WTC11 (cell line): ENCODE measurements at regions not wholly inside any gene's neighbourhood (a gene's known extent, or its start where the extent isn't known, plus 50 kb on each side); places are given as distances from the start of the nearest gene placed in this dataset.
"Not testable (repeated sequence)": the region's sequence is repeated elsewhere in the genome, so short reads cannot be mapped to it uniquely, and the experiment has no call there.

Experiments
- ATAC-seq: fragments of 200-7000 bp; cut with Tn5 transposase; 2 replicates; pipeline ENCODE4 v1.10.0; 2021; ENCODE audit warnings: mild to moderate bottlenecking, moderate library complexity
- CTCF ChIA-PET: fragments of 300-600 bp; sonication (Branson Sonifier 250); formaldehyde crosslinking; loops from one replicate; lab custom pipeline; 2021; ENCODE audit warnings: antibody characterized with exemption; lab: Charles Lee
- POLR2A ChIA-PET: fragments of 350-600 bp; sonication (Branson Sonifier 250); formaldehyde crosslinking; loops from one replicate; lab custom pipeline; 2021; ENCODE audit warnings: antibody characterized with exemption; lab: Charles Lee
- DNase-seq: peaks from one replicate; pipeline ENCODE4 v3.0.0; 2021; ENCODE audit warnings: low spot score
- H3K27ac Mint-ChIP-seq: 2 replicates; pipeline ENCODE4 v1.8.0; 2021; ENCODE audit warnings: mixed read lengths
- H3K27me3 Mint-ChIP-seq: 2 replicates; pipeline ENCODE4 v1.8.0; 2021; ENCODE audit warnings: low read depth, mild to moderate bottlenecking, moderate library complexity, mixed read lengths
- H3K36me3 Mint-ChIP-seq: 2 replicates; pipeline ENCODE4 v1.8.0; 2021; ENCODE audit warnings: mixed read lengths
- H3K4me1 Mint-ChIP-seq: 2 replicates; pipeline ENCODE4 v1.8.0; 2022; ENCODE audit warnings: mixed read lengths
- H3K4me3 Mint-ChIP-seq: 2 replicates; pipeline ENCODE4 v1.8.0; 2021; ENCODE audit warnings: mild to moderate bottlenecking, moderate library complexity, mixed read lengths
- H3K9me3 Mint-ChIP-seq: 2 replicates; pipeline ENCODE4 v1.8.0; 2021; ENCODE audit warnings: mixed read lengths
- AFF4 ChIP-seq: sonication (generic); formaldehyde crosslinking; IDR thresholded peaks from 2 replicates; pipeline ENCODE4 v1.8.1; 2023; ENCODE audit warnings: mild to moderate bottlenecking, missing genetic modification reagents, borderline replicate concordance
- AR ChIP-seq: fragments of 250-450 bp; sonication (Bioruptor Pico); IDR thresholded peaks from 2 replicates; pipeline ENCODE4 v1.9.0; 2021; ENCODE audit warnings: mild to moderate bottlenecking
- CTCF ChIP-seq: fragments of 200-600 bp; IDR thresholded peaks from 2 replicates; pipeline ENCODE4 v1.8.0; 2022; ENCODE audit warnings: antibody characterized with exemption
- ESRRA ChIP-seq: sonication (generic); formaldehyde crosslinking; IDR thresholded peaks from 2 replicates; pipeline ENCODE4 v1.8.1; 2022; ENCODE audit warnings: mild to moderate bottlenecking, missing genetic modification reagents, borderline replicate concordance
- FOXJ3 ChIP-seq: sonication (generic); formaldehyde crosslinking; IDR thresholded peaks from 2 replicates; pipeline ENCODE4 v1.9.0; 2021; ENCODE audit warnings: missing genetic modification reagents, mild to moderate bottlenecking, borderline replicate concordance
- GRHL2 ChIP-seq: fragments of 250-450 bp; sonication (Bioruptor Pico); IDR thresholded peaks from 2 replicates; pipeline ENCODE4 v1.8.0; 2022; ENCODE audit warnings: mild to moderate bottlenecking, moderate library complexity; ENCODE audit not compliant: insufficient replicate concordance, severe bottlenecking
- TEAD4 ChIP-seq: sonication (generic); formaldehyde crosslinking; IDR thresholded peaks from 2 replicates; pipeline ENCODE4 v1.8.0; 2022; ENCODE audit warnings: mild to moderate bottlenecking, missing genetic modification reagents
- ZNF121 ChIP-seq: sonication (generic); formaldehyde crosslinking; IDR thresholded peaks from 2 replicates; pipeline ENCODE4 v1.8.0; 2023; ENCODE audit warnings: missing genetic modification reagents
- ZNF219 ChIP-seq: sonication (generic); formaldehyde crosslinking; IDR thresholded peaks from 2 replicates; pipeline ENCODE4 v1.8.0; 2023; ENCODE audit warnings: missing genetic modification reagents, mild to moderate bottlenecking, borderline replicate concordance
- ZNF317 ChIP-seq: sonication (generic); formaldehyde crosslinking; IDR thresholded peaks from 2 replicates; pipeline ENCODE4 v1.8.1; 2023; ENCODE audit warnings: low read depth, mild to moderate bottlenecking, moderate library complexity, missing genetic modification reagents, borderline replicate concordance
- TF ChIP-seq, protein P1 (sequence below): sonication (generic); formaldehyde crosslinking; IDR thresholded peaks from 2 replicates; pipeline ENCODE4 v1.8.1; 2023; ENCODE audit warnings: mild to moderate bottlenecking, missing genetic modification reagents
- TF ChIP-seq, protein P2 (sequence below): sonication (generic); formaldehyde crosslinking; IDR thresholded peaks from 2 replicates; pipeline ENCODE4 v1.8.0; 2022; ENCODE audit warnings: missing genetic modification reagents

DNA sequence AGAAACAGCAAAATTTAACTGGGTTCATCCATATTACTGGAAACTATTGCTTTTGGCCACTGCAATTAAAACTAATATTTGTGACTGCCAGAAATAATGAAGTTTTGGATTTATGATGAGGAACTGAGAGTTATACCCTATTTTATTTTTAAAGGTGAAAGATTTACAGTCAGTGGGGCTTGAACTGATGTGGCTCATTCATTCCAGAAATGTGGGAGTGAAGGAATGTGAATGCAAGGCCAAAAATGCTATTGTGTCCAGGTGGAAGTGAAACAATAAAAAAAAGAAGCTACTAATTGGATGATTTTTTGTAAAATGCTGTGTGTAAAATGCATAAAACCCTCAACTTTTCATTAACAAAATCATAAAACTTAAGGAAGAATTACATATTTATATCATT, 491.9 kb downstream of the COL12A1 start:
- no peak overlapping the region for H3K27ac Mint-ChIP-seq
- ChIA-PET CTCF (no interaction called here), POLR2A (no interaction called here)
- TF ChIP-seq ESRRA (no peak), GRHL2 (no peak), AFF4 (CRISPR knock-in tag) (no peak), ZNF219 (CRISPR knock-in tag) (no peak), CTCF (no peak), TEAD4 (CRISPR knock-in tag) (no peak), AR (CRISPR knock-in tag) (no peak)
- TF ChIP-seq, protein P1, sequence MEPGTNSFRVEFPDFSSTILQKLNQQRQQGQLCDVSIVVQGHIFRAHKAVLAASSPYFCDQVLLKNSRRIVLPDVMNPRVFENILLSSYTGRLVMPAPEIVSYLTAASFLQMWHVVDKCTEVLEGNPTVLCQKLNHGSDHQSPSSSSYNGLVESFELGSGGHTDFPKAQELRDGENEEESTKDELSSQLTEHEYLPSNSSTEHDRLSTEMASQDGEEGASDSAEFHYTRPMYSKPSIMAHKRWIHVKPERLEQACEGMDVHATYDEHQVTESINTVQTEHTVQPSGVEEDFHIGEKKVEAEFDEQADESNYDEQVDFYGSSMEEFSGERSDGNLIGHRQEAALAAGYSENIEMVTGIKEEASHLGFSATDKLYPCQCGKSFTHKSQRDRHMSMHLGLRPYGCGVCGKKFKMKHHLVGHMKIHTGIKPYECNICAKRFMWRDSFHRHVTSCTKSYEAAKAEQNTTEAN (CRISPR knock-in tag), result no peak
- DNase-seq (no peak), ATAC-seq (no peak)
- no peaks in the 10 kb centered on the region for H3K27me3 Mint-ChIP-seq
- no peak overlapping the region for H3K4me3 Mint-ChIP-seq
- no peaks in the 10 kb centered on the region for H3K36me3 Mint-ChIP-seq
- H3K4me1 Mint-ChIP-seq, result no peaks in the 10 kb centered on the region
- H3K9me3 Mint-ChIP-seq, result no peaks in the 10 kb centered on the region

DNA sequence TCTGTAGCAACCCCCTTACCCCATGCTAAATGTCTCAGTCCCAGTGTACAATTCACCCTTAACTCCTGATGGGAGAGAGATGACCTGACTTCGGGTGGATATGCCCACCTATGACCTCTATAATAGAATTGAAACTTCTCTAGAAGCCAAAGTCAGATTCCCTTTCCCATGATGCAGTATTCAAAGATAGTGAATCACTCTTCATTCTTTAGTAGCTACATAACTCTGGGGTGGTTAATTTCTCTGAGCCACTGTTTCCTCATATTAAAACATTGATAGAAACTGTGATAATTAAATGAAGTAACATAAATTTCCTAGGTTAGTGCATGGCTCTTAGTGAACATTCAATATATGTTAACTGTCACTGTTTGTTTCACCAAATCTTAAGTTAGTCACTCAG, 500.4 kb downstream of the COL12A1 start:
- Mint-ChIP-seq H3K4me3 (no peak overlapping the region), H3K4me1 (no peaks in the 10 kb centered on the region), H3K36me3 (no peaks in the 10 kb centered on the region), H3K9me3 (no peaks in the 10 kb centered on the region), H3K27me3 (no peaks in the 10 kb centered on the region), H3K27ac (no peak overlapping the region)
- TF ChIP-seq, protein P2, sequence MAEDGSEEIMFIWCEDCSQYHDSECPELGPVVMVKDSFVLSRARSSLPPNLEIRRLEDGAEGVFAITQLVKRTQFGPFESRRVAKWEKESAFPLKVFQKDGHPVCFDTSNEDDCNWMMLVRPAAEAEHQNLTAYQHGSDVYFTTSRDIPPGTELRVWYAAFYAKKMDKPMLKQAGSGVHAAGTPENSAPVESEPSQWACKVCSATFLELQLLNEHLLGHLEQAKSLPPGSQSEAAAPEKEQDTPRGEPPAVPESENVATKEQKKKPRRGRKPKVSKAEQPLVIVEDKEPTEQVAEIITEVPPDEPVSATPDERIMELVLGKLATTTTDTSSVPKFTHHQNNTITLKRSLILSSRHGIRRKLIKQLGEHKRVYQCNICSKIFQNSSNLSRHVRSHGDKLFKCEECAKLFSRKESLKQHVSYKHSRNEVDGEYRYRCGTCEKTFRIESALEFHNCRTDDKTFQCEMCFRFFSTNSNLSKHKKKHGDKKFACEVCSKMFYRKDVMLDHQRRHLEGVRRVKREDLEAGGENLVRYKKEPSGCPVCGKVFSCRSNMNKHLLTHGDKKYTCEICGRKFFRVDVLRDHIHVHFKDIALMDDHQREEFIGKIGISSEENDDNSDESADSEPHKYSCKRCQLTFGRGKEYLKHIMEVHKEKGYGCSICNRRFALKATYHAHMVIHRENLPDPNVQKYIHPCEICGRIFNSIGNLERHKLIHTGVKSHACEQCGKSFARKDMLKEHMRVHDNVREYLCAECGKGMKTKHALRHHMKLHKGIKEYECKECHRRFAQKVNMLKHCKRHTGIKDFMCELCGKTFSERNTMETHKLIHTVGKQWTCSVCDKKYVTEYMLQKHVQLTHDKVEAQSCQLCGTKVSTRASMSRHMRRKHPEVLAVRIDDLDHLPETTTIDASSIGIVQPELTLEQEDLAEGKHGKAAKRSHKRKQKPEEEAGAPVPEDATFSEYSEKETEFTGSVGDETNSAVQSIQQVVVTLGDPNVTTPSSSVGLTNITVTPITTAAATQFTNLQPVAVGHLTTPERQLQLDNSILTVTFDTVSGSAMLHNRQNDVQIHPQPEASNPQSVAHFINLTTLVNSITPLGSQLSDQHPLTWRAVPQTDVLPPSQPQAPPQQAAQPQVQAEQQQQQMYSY (CRISPR knock-in tag), result no peak
- TF ChIP-seq ZNF121 (CRISPR knock-in tag), result no peak
- no peak for TF ChIP-seq ZNF317
- no peak for TF ChIP-seq FOXJ3 (CRISPR knock-in tag)
- POLR2A ChIA-PET, result no interaction called here
- ATAC-seq (no peak), DNase-seq (no peak)
- CTCF ChIA-PET, result no interaction called here

- H3K36me3 Mint-ChIP-seq, DNase-seq, CTCF ChIA-PET, POLR2A ChIA-PET, H3K27ac Mint-ChIP-seq, ATAC-seq, H3K27me3 Mint-ChIP-seq, H3K4me1 Mint-ChIP-seq, H3K4me3 Mint-ChIP-seq, H3K9me3 Mint-ChIP-seq: not testable (repeated sequence)
These were observed 501.3 kb downstream of the COL12A1 start for GRCh38 chr6:74704540-74704939.
